Psoas muscle (tissue), 7 donors: ENCODE measurements at regions not wholly inside any gene's neighbourhood (a gene's known extent, or its start where the extent isn't known, plus 50 kb on each side); places are given as distances from the start of the nearest gene placed in this dataset.

Source experiments
- ATAC-seq, 4 donors: fragments of 200-7000 bp; cut with Tn5 transposase; one replicate each; pipeline ENCODE4 v1.9.1; 2020; ENCODE audit warnings: moderate library complexity in 3 of 4, mild to moderate bottlenecking in 2 of 4
- DNase-seq, 2 donors: peaks; one replicate each; pipeline ENCODE4 v3.0.0-alpha.2; 2020
- H3K27ac ChIP-seq: fragments of 200-600 bp; one replicate; pipeline ENCODE4 v1.8.0; 2022
- H3K27me3 ChIP-seq, 3 donors: fragments of 200-600 bp in 1 of 3; one replicate each; pipeline versions ENCODE4 v1.6.1 to v1.8.0; 2013 to 2022; ENCODE audit warnings: low read length in 2 of 3, mild to moderate bottlenecking in 2 of 3, moderate library complexity in 1 of 3; ENCODE audit not compliant: insufficient read depth in 3 of 3
- H3K36me3 ChIP-seq, 2 donors: fragments of 200-600 bp in 1 of 2; one replicate each; pipeline versions ENCODE4 v1.6.1 to v1.8.0; 2013 to 2022; ENCODE audit warnings: low read depth in 1 of 2, mild to moderate bottlenecking in 1 of 2, moderate library complexity in 1 of 2; ENCODE audit not compliant: insufficient read depth in 1 of 2
- H3K4me1 ChIP-seq: fragments of 200-600 bp; one replicate; pipeline ENCODE4 v1.8.0; 2022
- H3K4me3 ChIP-seq: fragments of 200-600 bp; one replicate; pipeline ENCODE4 v1.8.0; 2022; ENCODE audit warnings: mild to moderate bottlenecking
- H3K9me3 ChIP-seq: fragments of 200-600 bp; one replicate; pipeline ENCODE4 v1.8.0; 2022
- CTCF ChIP-seq: fragments of 200-600 bp; IDR thresholded peaks from one replicate; pipeline ENCODE4 v1.8.0; 2022; ENCODE audit warnings: antibody characterized with exemption
- WGBS, 3 donors: extraction: QIAGEN DNeasy Blood & Tissue Kit; methylation state at CpG; one replicate each; pipeline versions ENCODE4 v1.1.6 to v1.1.7; 2013; 5-methylcytosine and 5-hydroxymethylcytosine counted together
- intact Hi-C, 2 donors: fragments of 100-400 bp; cut with DNase I; formaldehyde crosslinking; loops; one replicate each; pipeline versions ENCODE4 v1.11.0 to v1.14.2; 2022
- donor health status: healthy with polysubstance abuse.
- donor health status: DM: no; HTN: no; CAD: no; lungs with moderate emphysema.
- donor health status: Bipolar disorder and iron deficiency.
- donor health status: healthy.
- donor health status: DM: yes; HTN: yes; CAD: no.
- donor health status: DM: no; HTN: no; CAD: no.
- donor health status: DM: yes; HTN: yes; CAD: no.

- Histone ChIP-seq H3K4me1 (peaks cover 7% of the 10 kb centered on the region), H3K36me3 (no peaks in the 10 kb centered on the region), H3K27ac (no peak overlapping the region), H3K4me3 (no peak overlapping the region), H3K27me3 (no peaks in the 10 kb centered on the region), H3K9me3 (no peaks in the 10 kb centered on the region)
- ATAC-seq = peak in 1 of 4 donors; percentile 24
- intact Hi-C loops = no loop called here
- TF ChIP-seq CTCF = no peak
- peak; percentile 23 to 57 for DNase-seq
- WGBS, 3 donors = 65 to 86% (median 66%) methylated on average over 1 of the region's 1 CpG
These were observed 191.3 kb downstream of the EPM2A start for GRCh38 chr6:145544041-145544440.

GRCh38 chr6:145544514-145544913 is 190.8 kb downstream of the EPM2A start:
- no peak overlapping the region for H3K4me3 ChIP-seq
- 47 to 62% (median 59%) methylated on average over 2 of the region's 2 CpGs for WGBS, 3 donors
- peaks cover 7% of the 10 kb centered on the region for H3K4me1 ChIP-seq
- no peak for DNase-seq
- ATAC-seq = no peak
- no peaks in the 10 kb centered on the region for H3K36me3 ChIP-seq
- H3K27me3 ChIP-seq = no peaks in the 10 kb centered on the region
- no peak overlapping the region for H3K27ac ChIP-seq
- intact Hi-C loops = no loop called here
- H3K9me3 ChIP-seq = no peaks in the 10 kb centered on the region
- no peak for TF ChIP-seq CTCF

GRCh38 chr6:145546265-145546664 is 189.1 kb downstream of the EPM2A start:
- no peak overlapping the region for H3K4me3 ChIP-seq
- DNase-seq = no peak
- intact Hi-C loops = no loop called here
- H3K36me3 ChIP-seq = no peaks in the 10 kb centered on the region
- no peaks in the 10 kb centered on the region for H3K9me3 ChIP-seq
- no peak overlapping the region for H3K27ac ChIP-seq
- TF ChIP-seq CTCF = no peak
- H3K4me1 ChIP-seq = peaks cover 7% of the 10 kb centered on the region
- peak in 3 of 4 donors; percentile 39 to 87 (median 79) for ATAC-seq
- no peaks in the 10 kb centered on the region for H3K27me3 ChIP-seq

- ATAC-seq = peak in 1 of 4 donors; percentile 53
- TF ChIP-seq CTCF = no peak
- Histone ChIP-seq H3K9me3 (no peaks in the 10 kb centered on the region), H3K36me3 (no peaks in the 10 kb centered on the region), H3K4me1 (peaks cover 7% of the 10 kb centered on the region), H3K27me3 (no peaks in the 10 kb centered on the region), H3K27ac (no peak overlapping the region), H3K4me3 (no peak overlapping the region)
- DNase-seq = no peak
- intact Hi-C loops = no loop called here
- WGBS, 3 donors = 38 to 62% (median 46%) methylated on average over 4 of the region's 4 CpGs
These were observed 187.6 kb downstream of the EPM2A start for GRCh38 chr6:145547594-145548335.
